H1 (cell line): ENCODE measurements at regions not wholly inside any gene's neighbourhood (a gene's known extent, or its start where the extent isn't known, plus 50 kb on each side); places are given as distances from the start of the nearest gene placed in this dataset.

Experiments used
- CTCF ChIA-PET: fragments of 300-600 bp; sonication (Branson Sonifier 250); formaldehyde crosslinking; loops from one replicate; lab custom pipeline; 2021; ENCODE audit not compliant: partially characterized antibody; lab: Charles Lee
- POLR2A ChIA-PET: fragments of 300-600 bp; sonication (Branson Sonifier 250); formaldehyde crosslinking; loops from one replicate; lab custom pipeline; 2021; ENCODE audit warnings: inconsistent platforms; ENCODE audit not compliant: partially characterized antibody; lab: Charles Lee
- DNase-seq, 2 experiments: peaks; one replicate each; pipeline versions ENCODE4 v3.0.0 to v3.0.0-alpha.2; 2010 to 2022; ENCODE audit warnings: low spot score in 2 of 2, low read depth in 1 of 2, mixed read lengths in 1 of 2
- FAIRE-seq: peaks from 2 replicates; lab custom pipeline; 2011; peaks lifted over from hg19 to GRCh38; lab: Jason Lieb, UNC
- H2AFZ ChIP-seq: 2 replicates; pipeline ENCODE4 v1.8.1; 2012; ENCODE audit warnings: low read length, inconsistent platforms
- H2AK5ac ChIP-seq: 2 replicates; pipeline ENCODE4 v1.6.1; 2013; ENCODE audit warnings: low read depth, low read length
- H2BK120ac ChIP-seq: replicated peaks from 2 replicates; pipeline ENCODE3; 2013; ENCODE audit warnings: low read depth, low read length, inconsistent platforms
- H2BK12ac ChIP-seq: 2 replicates; pipeline ENCODE4 v1.6.1; 2013; ENCODE audit warnings: low read depth, low read length
- H2BK15ac ChIP-seq: 2 replicates; pipeline ENCODE4 v1.6.1; 2013; ENCODE audit warnings: low read length
- H2BK20ac ChIP-seq: 2 replicates; pipeline ENCODE4 v1.6.1; 2013; ENCODE audit warnings: low read length
- H2BK5ac ChIP-seq: 2 replicates; pipeline ENCODE4 v1.6.1; 2013; ENCODE audit warnings: low read depth, low read length
- H3K14ac ChIP-seq: 2 replicates; pipeline ENCODE4 v1.6.1; 2013; ENCODE audit warnings: inconsistent platforms; ENCODE audit not compliant: insufficient read length
- H3K18ac ChIP-seq: 2 replicates; pipeline ENCODE4 v1.6.1; 2013; ENCODE audit warnings: low read length; ENCODE audit errors: extremely low read depth
- H3K23ac ChIP-seq: 2 replicates; pipeline ENCODE4 v1.6.1; 2013; ENCODE audit warnings: inconsistent platforms; ENCODE audit not compliant: insufficient read length
- H3K23me2 ChIP-seq: 2 replicates; pipeline ENCODE4 v1.6.1; 2013; ENCODE audit warnings: low read depth, low read length
- H3K27ac ChIP-seq: 2 replicates; pipeline ENCODE4 v1.6.1; 2011; ENCODE audit warnings: low read depth, low read length, inconsistent platforms
- H3K27me3 ChIP-seq, 4 experiments: replicated peaks in 1 of 4; 1 replicate in 1 of 4; 2 replicates in 3 of 4; pipeline versions ENCODE4 v1.6.1 to v1.8.1; 2011 to 2013; ENCODE audit warnings: low read length in 3 of 4, mild to moderate bottlenecking in 3 of 4, inconsistent platforms in 2 of 4, mixed read lengths in 2 of 4, moderate library complexity in 1 of 4; ENCODE audit not compliant: control insufficient read depth in 3 of 4, insufficient read depth in 3 of 4; ENCODE audit errors: extremely low read depth in 1 of 4
- H3K36me3 ChIP-seq, 4 experiments: 2 replicates each; pipeline versions ENCODE4 v1.6.1 to v1.8.1; 2011 to 2013; ENCODE audit warnings: mild to moderate bottlenecking in 4 of 4, low read length in 3 of 4, moderate library complexity in 2 of 4, control low read depth in 1 of 4, inconsistent platforms in 1 of 4; ENCODE audit not compliant: insufficient read depth in 4 of 4, control insufficient read depth in 2 of 4
- H3K4ac ChIP-seq: replicated peaks from 2 replicates; pipeline ENCODE3; 2013; ENCODE audit warnings: low read length, low read depth, mixed read lengths, inconsistent platforms; ENCODE audit not compliant: insufficient read length
- H3K4me1 ChIP-seq, 4 experiments: replicated peaks in 1 of 4; 1 replicate in 1 of 4; 2 replicates in 3 of 4; pipeline versions ENCODE4 v1.6.1 to v1.8.1; 2011 to 2013; ENCODE audit warnings: low read length in 3 of 4, inconsistent platforms in 2 of 4, mixed read lengths in 1 of 4; ENCODE audit not compliant: insufficient read depth in 4 of 4, control insufficient read depth in 3 of 4
- H3K4me2 ChIP-seq, 2 experiments: 2 replicates each; pipeline versions ENCODE4 v1.6.1 to v1.8.1; 2011 to 2013; ENCODE audit warnings: low read depth in 2 of 2, low read length in 2 of 2, control low read depth in 1 of 2, inconsistent platforms in 1 of 2, mild to moderate bottlenecking in 1 of 2; ENCODE audit not compliant: insufficient read depth in 1 of 2
- H3K4me3 ChIP-seq, 4 experiments: fragments of 200-600, 300-600 bp in 1 of 4; sonication (generic), shearing (Covaris generic), sonication (Bioruptor Twin) in 1 of 4; 2 replicates each; pipeline versions ENCODE4 v1.5.1 to v1.8.1; 2011 to 2016; ENCODE audit warnings: low read length in 4 of 4, low read depth in 3 of 4, control low read depth in 2 of 4, inconsistent platforms in 2 of 4, mild to moderate bottlenecking in 2 of 4, mixed read lengths in 1 of 4, moderate library complexity in 1 of 4; ENCODE audit not compliant: insufficient read depth in 2 of 4; ENCODE audit errors: extremely low read depth in 1 of 4
- H3K56ac ChIP-seq: replicated peaks from 2 replicates; pipeline ENCODE3; 2013; ENCODE audit warnings: low read depth, mild to moderate bottlenecking, mixed read lengths, low read length, inconsistent platforms; ENCODE audit not compliant: insufficient read length
- H3K79me1 ChIP-seq: 2 replicates; pipeline ENCODE4 v1.6.1; 2013; ENCODE audit warnings: low read depth, low read length, control low read depth
- H3K79me2 ChIP-seq, 2 experiments: 2 replicates each; pipeline versions ENCODE4 v1.6.1 to v1.8.1; 2012 to 2013; ENCODE audit warnings: low read length in 2 of 2, mild to moderate bottlenecking in 2 of 2, inconsistent platforms in 1 of 2; ENCODE audit not compliant: insufficient read depth in 2 of 2, control insufficient read depth in 1 of 2
- H3K9ac ChIP-seq, 4 experiments: replicated peaks in 1 of 4; 1 replicate in 1 of 4; 2 replicates in 3 of 4; pipeline versions ENCODE4 v1.6.1 to v1.8.1; 2011 to 2013; ENCODE audit warnings: low read depth in 3 of 4, low read length in 3 of 4, control low read depth in 2 of 4, mild to moderate bottlenecking in 2 of 4, moderate library complexity in 2 of 4, inconsistent platforms in 1 of 4; ENCODE audit errors: extremely low read depth in 1 of 4
- H3K9me3 ChIP-seq, 2 experiments: 2 replicates each; pipeline versions ENCODE4 v1.6.1 to v1.8.1; 2012 to 2013; ENCODE audit warnings: mild to moderate bottlenecking in 2 of 2, moderate library complexity in 2 of 2, control low read depth in 1 of 2, inconsistent platforms in 1 of 2, low read depth in 1 of 2, low read length in 1 of 2, mixed read lengths in 1 of 2; ENCODE audit not compliant: insufficient read depth in 2 of 2
- H4K20me1 ChIP-seq, 2 experiments: replicated peaks in 1 of 2; 2 replicates each; pipeline versions ENCODE3 to v1.8.1; 2011 to 2013; ENCODE audit warnings: inconsistent platforms in 2 of 2, low read length in 2 of 2, mild to moderate bottlenecking in 1 of 2; ENCODE audit not compliant: insufficient read depth in 2 of 2, control insufficient read depth in 1 of 2
- H4K5ac ChIP-seq: 2 replicates; pipeline ENCODE4 v1.6.1; 2013; ENCODE audit warnings: low read length, low read depth, mixed read lengths, inconsistent platforms; ENCODE audit not compliant: insufficient read length
- H4K8ac ChIP-seq: 2 replicates; pipeline ENCODE4 v1.8.0; 2013; ENCODE audit warnings: mild to moderate bottlenecking, moderate library complexity, low read length, inconsistent platforms; ENCODE audit not compliant: insufficient read depth; ENCODE audit errors: extremely low read depth
- H4K91ac ChIP-seq: replicated peaks from 2 replicates; pipeline ENCODE3; 2013; ENCODE audit warnings: low read length, mixed read lengths, inconsistent platforms; ENCODE audit not compliant: insufficient read length
- CTBP2 ChIP-seq: IDR thresholded peaks from 2 replicates; pipeline ENCODE4 v1.7.0; 2011; ENCODE audit warnings: borderline replicate concordance, mild to moderate bottlenecking, moderate library complexity, mixed read lengths, low read length; ENCODE audit not compliant: insufficient read depth, insufficient read length
- E2F6 ChIP-seq: IDR thresholded peaks from 2 replicates; pipeline ENCODE4 v1.6.1; 2012; ENCODE audit warnings: inconsistent platforms
- GABPA ChIP-seq: IDR thresholded peaks from 2 replicates; pipeline ENCODE4 v1.6.1; 2011; ENCODE audit warnings: mild to moderate bottlenecking, low read length, moderate library complexity, borderline replicate concordance; ENCODE audit not compliant: insufficient read depth
- GTF2F1 ChIP-seq: IDR thresholded peaks from 2 replicates; pipeline ENCODE4 v1.6.1; 2012; ENCODE audit warnings: low read depth, low read length, improper control_type of control experiment, borderline replicate concordance
- HDAC2 ChIP-seq, 2 experiments: fragments of 300-600 bp in 1 of 2; sonication (generic) in 1 of 2; IDR thresholded peaks; 2 replicates each; pipeline ENCODE4 v1.6.1; 2011 to 2012; ENCODE audit warnings: low read depth in 2 of 2, low read length in 2 of 2, mild to moderate bottlenecking in 2 of 2, moderate library complexity in 2 of 2, borderline replicate concordance in 1 of 2, inconsistent platforms in 1 of 2
- RBBP5 ChIP-seq: IDR thresholded peaks from 2 replicates; pipeline ENCODE4 v1.7.1; 2012; ENCODE audit warnings: low read depth, mild to moderate bottlenecking, inconsistent platforms, low read length, moderate library complexity, borderline replicate concordance
- SIN3A ChIP-seq, 2 experiments: IDR thresholded peaks in 1 of 2; conservative IDR thresholded peaks in 1 of 2; 2 replicates each; pipeline ENCODE4 v1.6.1; 2011 to 2012; ENCODE audit warnings: low read length in 2 of 2, improper control_type of control experiment in 1 of 2, low read depth in 1 of 2, mild to moderate bottlenecking in 1 of 2
- SIRT6 ChIP-seq: IDR thresholded peaks from one replicate; pipeline ENCODE4 v1.7.1; 2012; ENCODE audit warnings: low read length, inconsistent platforms
- SIX5 ChIP-seq: IDR thresholded peaks from 2 replicates; pipeline ENCODE4 v1.6.1; 2011; ENCODE audit warnings: mild to moderate bottlenecking, low read depth, low read length
- TAF7 ChIP-seq: optimal IDR thresholded peaks from 2 replicates; pipeline ENCODE3; 2011; ENCODE audit warnings: low read depth, mild to moderate bottlenecking, inconsistent platforms, low read length, moderate library complexity, borderline replicate concordance
- TBP ChIP-seq: IDR thresholded peaks from 2 replicates; pipeline ENCODE4 v1.6.1; 2011; ENCODE audit warnings: low read depth, low read length, improper control_type of control experiment
- WGBS, 2 experiments: shearing (Covaris generic) in 1 of 2; methylation state at CpG; one replicate each; pipeline versions ENCODE4 v1.1.6 to v1.1.7; 2013 to 2015; ENCODE audit warnings: low lambda C conversion rate in 2 of 2, mixed read lengths in 2 of 2, inconsistent platforms in 1 of 2, low coverage in 1 of 2, missing lambda C conversion rate in 1 of 2; ENCODE audit not compliant: insufficient replicate concordance in 2 of 2, insufficient coverage in 1 of 2, insufficient read length in 1 of 2; ENCODE audit errors: extremely low coverage in 1 of 2, missing lambda C conversion rate in 1 of 2; 5-methylcytosine and 5-hydroxymethylcytosine counted together

GRCh38 chr1:98429965-98430443 lies 231.5 kb upstream of the SNX7 start:
- Histone ChIP-seq H3K4ac (no peak overlapping the region), H3K23me2 (peaks cover 2% of the 10 kb centered on the region; the same call in 1 of the 2 replicates), H3K36me3 (no peaks in the 10 kb centered on the region), H3K79me2 (no peaks in the 10 kb centered on the region), H3K4me2 (no peak overlapping the region), H4K8ac (no peak overlapping the region), H3K56ac (no peak overlapping the region), H2BK15ac (no peak overlapping the region), H3K27me3 (peaks cover 0 to 1% (median 0%) of the 10 kb centered on the region in 4 experiments; a peak in 1 of 7 replicates), H4K20me1 (no peaks in the 10 kb centered on the region), H4K91ac (no peak overlapping the region), H3K79me1 (no peaks in the 10 kb centered on the region), H3K9me3 (no peaks in the 10 kb centered on the region), H3K4me3 (no peak overlapping the region), H2BK12ac (no peak overlapping the region), H3K14ac (no peak overlapping the region), H2AFZ (0 out of 2 replicates have a peak overlapping the region, but pooled peaks have one; percentile 1), H3K18ac (no peak overlapping the region), H2AK5ac (no peak overlapping the region), H3K9ac (no peak overlapping the region), H4K5ac (no peak overlapping the region), H2BK20ac (no peak overlapping the region), H3K23ac (no peak overlapping the region), H3K4me1 (no peaks in the 10 kb centered on the region), H2BK120ac (no peak overlapping the region), H2BK5ac (no peak overlapping the region), H3K27ac (no peak overlapping the region)
- no peak for FAIRE-seq
- TF ChIP-seq GTF2F1 (no peak), GABPA (no peak), SIRT6 (no peak), SIX5 (no peak), CTBP2 (no peak), RBBP5 (no peak), E2F6 (no peak), TBP (no peak), SIN3A (conservative IDR thresholded peaks at IDR 0.05 in 1 of 2, IDR thresholded peaks at IDR 0.05 in 1 of 2; ENCODE audit: low read depth in 1 of 2, low read length in 2 of 2) (no peak), TAF7 (no peak), HDAC2 (IDR thresholded peaks at IDR 0.05; ENCODE audit: borderline replicate concordance in 1 of 2, low read depth in 2 of 2, low read length in 2 of 2) (no peak)
- CTCF ChIA-PET: interaction anchor here (0.6 to 1.1 kb wide), 4 partner anchors 38 to 319 kb away, joined by 3 read pairs; no protein-coding TSS in a partner anchor
- POLR2A ChIA-PET: no interaction called here
- DNase-seq: no peak
- WGBS, 2 experiments: 84% methylated on average over 2 of the region's 2 CpGs; no CpG with 5 or more reads in 1 of the 2 experiments
